ENCODE measurements at regions not wholly inside any gene's neighbourhood (a gene's known extent, or its start where the extent isn't known, plus 50 kb on each side); places are given as distances from the start of the nearest gene placed in this dataset.

DNA sequence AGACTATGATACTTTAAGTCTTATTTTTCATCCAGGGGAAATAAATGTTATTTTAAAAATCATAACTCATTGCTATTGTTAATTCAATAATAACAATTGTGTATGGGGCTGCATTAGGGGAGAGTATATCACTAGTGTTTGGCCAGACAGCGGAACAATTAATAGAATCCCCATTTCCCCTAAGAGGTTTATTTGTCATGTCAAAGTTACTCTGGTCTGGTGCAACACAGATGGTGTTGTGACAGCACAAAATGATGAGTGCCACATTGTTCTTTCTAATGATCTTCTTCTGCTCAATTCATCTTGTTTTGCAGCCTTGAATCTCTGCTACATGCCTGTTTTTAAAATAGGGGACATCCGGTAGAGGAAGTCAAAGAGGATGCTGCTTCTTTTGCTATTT is 351.6 kb downstream of the NSUN3 start:
- TF ChIP-seq, protein P1, sequence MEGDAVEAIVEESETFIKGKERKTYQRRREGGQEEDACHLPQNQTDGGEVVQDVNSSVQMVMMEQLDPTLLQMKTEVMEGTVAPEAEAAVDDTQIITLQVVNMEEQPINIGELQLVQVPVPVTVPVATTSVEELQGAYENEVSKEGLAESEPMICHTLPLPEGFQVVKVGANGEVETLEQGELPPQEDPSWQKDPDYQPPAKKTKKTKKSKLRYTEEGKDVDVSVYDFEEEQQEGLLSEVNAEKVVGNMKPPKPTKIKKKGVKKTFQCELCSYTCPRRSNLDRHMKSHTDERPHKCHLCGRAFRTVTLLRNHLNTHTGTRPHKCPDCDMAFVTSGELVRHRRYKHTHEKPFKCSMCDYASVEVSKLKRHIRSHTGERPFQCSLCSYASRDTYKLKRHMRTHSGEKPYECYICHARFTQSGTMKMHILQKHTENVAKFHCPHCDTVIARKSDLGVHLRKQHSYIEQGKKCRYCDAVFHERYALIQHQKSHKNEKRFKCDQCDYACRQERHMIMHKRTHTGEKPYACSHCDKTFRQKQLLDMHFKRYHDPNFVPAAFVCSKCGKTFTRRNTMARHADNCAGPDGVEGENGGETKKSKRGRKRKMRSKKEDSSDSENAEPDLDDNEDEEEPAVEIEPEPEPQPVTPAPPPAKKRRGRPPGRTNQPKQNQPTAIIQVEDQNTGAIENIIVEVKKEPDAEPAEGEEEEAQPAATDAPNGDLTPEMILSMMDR (IDR thresholded peaks at IDR 0.05; ENCODE audit: borderline replicate concordance, extremely low read depth, low read length, poor library complexity, severe bottlenecking) = no peak
- TF ChIP-seq EZH2 (IDR thresholded peaks at IDR 0.05; ENCODE audit: borderline replicate concordance, low read depth, low read length, severe bottlenecking) = no peak

Data from DND-41 (cell line).